ENCODE measurements at regions not wholly inside any gene's neighbourhood (a gene's known extent, or its start where the extent isn't known, plus 50 kb on each side); places are given as distances from the start of the nearest gene placed in this dataset.

DNA sequence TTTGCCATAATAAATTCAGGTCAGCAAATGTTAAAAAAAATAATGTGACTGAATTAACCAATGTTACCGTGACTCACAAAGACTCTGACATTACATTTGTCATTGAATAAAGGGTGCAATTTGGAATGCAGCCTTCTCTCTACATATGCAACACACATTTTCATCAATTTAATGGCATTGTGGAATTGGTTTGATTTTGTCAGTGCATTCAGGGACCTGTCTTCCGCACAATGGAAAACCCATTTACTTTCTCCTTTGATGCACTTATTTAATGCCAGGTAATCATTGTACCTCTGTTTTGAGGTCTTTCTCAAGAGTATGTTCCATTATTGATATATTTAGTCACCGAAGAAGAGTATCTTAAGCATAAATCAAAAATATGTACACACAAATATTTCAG lies 1099.3 kb downstream of the SOCS6 start:
- Histone ChIP-seq H3K4me1 (no peaks in the 10 kb centered on the region), H4K20me1 (ENCODE audit: low read depth) (no peaks in the 10 kb centered on the region), H2AFZ (replicated peaks) (no peak overlapping the region), H3K36me3 (no peaks in the 10 kb centered on the region), H3K4me3 (no peak overlapping the region), H3K4me2 (no peak overlapping the region), H3F3A (ENCODE audit: low read depth) (no peaks in the 10 kb centered on the region), H3K9ac (no peak overlapping the region), H3K27me3 (no peaks in the 10 kb centered on the region), H3K9me3 (ENCODE audit: low read depth) (no peaks in the 10 kb centered on the region), H3K27ac (no peak overlapping the region), H3K79me2 (ENCODE audit: low read depth) (no peaks in the 10 kb centered on the region)
- no peaks in the 10 kb centered on the region for H3K4me1 Mint-ChIP-seq
- H3K4me3 Mint-ChIP-seq: no peak overlapping the region
- no peak overlapping the region for H3K27ac Mint-ChIP-seq
- H3K36me3 Mint-ChIP-seq: no peaks in the 10 kb centered on the region
- TF ChIP-seq EZH2phosphoT487 (IDR thresholded peaks at IDR 0.05) (no peak), EZH2 (IDR thresholded peaks at IDR 0.05) (no peak)
- TF ChIP-seq, protein P1, sequence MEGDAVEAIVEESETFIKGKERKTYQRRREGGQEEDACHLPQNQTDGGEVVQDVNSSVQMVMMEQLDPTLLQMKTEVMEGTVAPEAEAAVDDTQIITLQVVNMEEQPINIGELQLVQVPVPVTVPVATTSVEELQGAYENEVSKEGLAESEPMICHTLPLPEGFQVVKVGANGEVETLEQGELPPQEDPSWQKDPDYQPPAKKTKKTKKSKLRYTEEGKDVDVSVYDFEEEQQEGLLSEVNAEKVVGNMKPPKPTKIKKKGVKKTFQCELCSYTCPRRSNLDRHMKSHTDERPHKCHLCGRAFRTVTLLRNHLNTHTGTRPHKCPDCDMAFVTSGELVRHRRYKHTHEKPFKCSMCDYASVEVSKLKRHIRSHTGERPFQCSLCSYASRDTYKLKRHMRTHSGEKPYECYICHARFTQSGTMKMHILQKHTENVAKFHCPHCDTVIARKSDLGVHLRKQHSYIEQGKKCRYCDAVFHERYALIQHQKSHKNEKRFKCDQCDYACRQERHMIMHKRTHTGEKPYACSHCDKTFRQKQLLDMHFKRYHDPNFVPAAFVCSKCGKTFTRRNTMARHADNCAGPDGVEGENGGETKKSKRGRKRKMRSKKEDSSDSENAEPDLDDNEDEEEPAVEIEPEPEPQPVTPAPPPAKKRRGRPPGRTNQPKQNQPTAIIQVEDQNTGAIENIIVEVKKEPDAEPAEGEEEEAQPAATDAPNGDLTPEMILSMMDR (IDR thresholded peaks at IDR 0.05): no peak
- no peaks in the 10 kb centered on the region for H3K27me3 Mint-ChIP-seq (ENCODE audit: insufficient read depth, low read depth)
- no peaks in the 10 kb centered on the region for H3K9me3 Mint-ChIP-seq
- no peak for DNase-seq (ENCODE audit: low spot score)

DNA sequence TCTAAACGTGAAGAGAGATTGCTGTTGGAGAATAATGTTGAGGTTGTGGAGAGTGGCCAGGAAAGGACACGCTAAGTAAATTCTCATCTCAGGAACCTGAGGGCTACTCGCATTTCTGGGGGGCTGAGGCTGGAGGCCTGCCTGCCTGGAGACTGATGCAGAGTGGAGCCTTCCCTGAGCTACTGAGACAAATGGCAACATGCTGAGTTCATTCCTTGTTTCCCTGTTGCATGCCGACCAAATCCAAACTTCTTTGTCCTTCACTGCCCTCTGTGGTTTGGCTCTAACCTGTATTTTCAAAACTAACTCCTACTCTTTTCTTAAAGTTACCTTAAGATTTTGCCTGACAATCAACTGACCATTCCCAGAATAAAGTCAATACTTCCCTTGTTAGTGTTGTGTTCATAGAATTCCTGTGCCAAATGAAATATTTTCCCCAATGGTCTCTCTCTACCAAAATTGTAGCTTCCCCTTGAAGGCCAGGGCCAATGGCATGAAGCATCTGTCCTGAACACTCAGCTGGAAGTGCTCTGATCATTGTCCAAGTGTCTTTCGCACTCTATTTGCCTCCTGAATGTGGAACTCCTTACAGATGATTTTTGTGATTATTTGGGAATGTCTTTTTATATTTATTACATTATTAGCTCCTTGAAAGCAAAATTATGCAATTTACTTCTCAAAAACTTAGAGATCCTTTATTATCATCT lies 1085.6 kb downstream of the SOCS6 start:
- TF ChIP-seq EZH2phosphoT487 (IDR thresholded peaks at IDR 0.05) (no peak), EZH2 (IDR thresholded peaks at IDR 0.05) (no peak)
- TF ChIP-seq, protein P1 (IDR thresholded peaks at IDR 0.05): no peak
- no peak overlapping the region for H3K27ac Mint-ChIP-seq
- H3K9me3 Mint-ChIP-seq: no peaks in the 10 kb centered on the region
- H3K4me2 ChIP-seq: no peak overlapping the region
- H2AFZ ChIP-seq (replicated peaks): no peak overlapping the region
- H3K27me3 ChIP-seq: no peaks in the 10 kb centered on the region
- no peaks in the 10 kb centered on the region for H3K36me3 Mint-ChIP-seq
- no peak overlapping the region for H3K27ac ChIP-seq
- no peak overlapping the region for H3K9ac ChIP-seq
- no peak overlapping the region for H3K4me3 Mint-ChIP-seq
- no peak overlapping the region for H3K4me3 ChIP-seq
- no peaks in the 10 kb centered on the region for H3K79me2 ChIP-seq (ENCODE audit: low read depth)
- H3K36me3 ChIP-seq: no peaks in the 10 kb centered on the region
- peaks cover 17% of the 10 kb centered on the region for H3K4me1 Mint-ChIP-seq
- peak; percentile 57 for DNase-seq (ENCODE audit: low spot score)
- H4K20me1 ChIP-seq (ENCODE audit: low read depth): no peaks in the 10 kb centered on the region
- H3K4me1 ChIP-seq: peaks cover 4% of the 10 kb centered on the region
- H3K27me3 Mint-ChIP-seq (ENCODE audit: insufficient read depth, low read depth): no peaks in the 10 kb centered on the region
- no peaks in the 10 kb centered on the region for H3F3A ChIP-seq (ENCODE audit: low read depth)
- H3K9me3 ChIP-seq (ENCODE audit: low read depth): no peaks in the 10 kb centered on the region

DNA sequence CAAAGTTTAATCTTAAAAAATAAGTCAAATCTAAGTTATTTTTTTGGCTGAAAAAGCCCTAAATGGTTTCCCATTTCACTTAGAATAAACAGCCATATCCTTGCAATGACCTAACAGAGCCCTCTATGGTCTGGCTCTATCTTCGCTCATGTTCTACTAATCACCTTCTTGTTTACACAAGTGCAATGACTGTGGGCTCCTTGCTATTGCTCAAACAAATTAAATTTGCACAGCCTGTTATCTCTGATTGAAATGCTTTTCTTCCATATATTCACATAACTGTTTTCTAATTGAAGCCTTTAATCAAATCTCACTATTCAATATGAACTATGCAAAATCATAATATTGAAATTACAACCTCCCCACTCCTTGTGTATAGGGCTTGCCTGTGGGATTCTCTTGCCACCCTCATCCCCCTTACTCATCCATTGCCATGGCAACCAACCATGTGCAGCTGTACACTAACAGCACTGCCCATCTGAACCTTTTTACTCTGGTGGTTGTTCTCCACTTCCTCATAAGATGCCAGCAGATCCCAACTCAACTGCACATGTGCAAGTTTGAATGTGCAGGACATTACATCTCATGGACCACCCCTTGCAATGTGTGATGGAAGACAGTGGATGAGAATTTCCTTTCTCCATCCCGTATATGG lies 1083.2 kb downstream of the SOCS6 start:
- Histone ChIP-seq H3K36me3 (no peaks in the 10 kb centered on the region), H3K4me3 (no peak overlapping the region), H3K4me1 (peaks cover 4% of the 10 kb centered on the region), H3K79me2 (ENCODE audit: low read depth) (no peaks in the 10 kb centered on the region), H2AFZ (replicated peaks) (no peak overlapping the region), H3K9me3 (ENCODE audit: low read depth) (no peaks in the 10 kb centered on the region), H3K27me3 (no peaks in the 10 kb centered on the region), H4K20me1 (ENCODE audit: low read depth) (no peaks in the 10 kb centered on the region), H3F3A (ENCODE audit: low read depth) (no peaks in the 10 kb centered on the region), H3K27ac (no peak overlapping the region), H3K9ac (no peak overlapping the region), H3K4me2 (no peak overlapping the region)
- Mint-ChIP-seq H3K4me3 (no peak overlapping the region), H3K9me3 (no peaks in the 10 kb centered on the region), H3K27me3 (ENCODE audit: insufficient read depth, low read depth) (no peaks in the 10 kb centered on the region), H3K4me1 (peaks cover 17% of the 10 kb centered on the region), H3K36me3 (no peaks in the 10 kb centered on the region), H3K27ac (no peak overlapping the region)
- TF ChIP-seq EZH2phosphoT487 (IDR thresholded peaks at IDR 0.05): no peak
- TF ChIP-seq EZH2 (IDR thresholded peaks at IDR 0.05): no peak
- TF ChIP-seq, protein P1 (IDR thresholded peaks at IDR 0.05): no peak
- DNase-seq (ENCODE audit: low spot score): no peak
